Suprapubic skin (tissue), 4 donors: ENCODE measurements at regions not wholly inside any gene's neighbourhood (a gene's known extent, or its start where the extent isn't known, plus 50 kb on each side); places are given as distances from the start of the nearest gene placed in this dataset.

Experiments used
- POLR2A ChIP-seq, 2 donors: fragments of 450-650 bp; IDR thresholded peaks; one replicate each; pipeline ENCODE4 v1.6.1; 2017; ENCODE audit warnings: antibody characterized with exemption in 2 of 2, mild to moderate bottlenecking in 2 of 2, moderate library complexity in 2 of 2
- POLR2AphosphoS5 ChIP-seq, 3 donors: sonication (generic); formaldehyde crosslinking; IDR thresholded peaks; one replicate each; pipeline ENCODE4 v1.6.1; 2017; ENCODE audit warnings: antibody characterized with exemption in 3 of 3
- TF ChIP-seq, protein P1 (sequence below), 2 donors: fragments of 200-600 bp in 1 of 2; fragments of 450-650 bp in 1 of 2; sonication (generic) in 1 of 2; IDR thresholded peaks; one replicate each; pipeline ENCODE4 v1.5.1; 2016 to 2019; ENCODE audit warnings: antibody characterized with exemption in 2 of 2, mild to moderate bottlenecking in 1 of 2, moderate library complexity in 1 of 2

DNA sequence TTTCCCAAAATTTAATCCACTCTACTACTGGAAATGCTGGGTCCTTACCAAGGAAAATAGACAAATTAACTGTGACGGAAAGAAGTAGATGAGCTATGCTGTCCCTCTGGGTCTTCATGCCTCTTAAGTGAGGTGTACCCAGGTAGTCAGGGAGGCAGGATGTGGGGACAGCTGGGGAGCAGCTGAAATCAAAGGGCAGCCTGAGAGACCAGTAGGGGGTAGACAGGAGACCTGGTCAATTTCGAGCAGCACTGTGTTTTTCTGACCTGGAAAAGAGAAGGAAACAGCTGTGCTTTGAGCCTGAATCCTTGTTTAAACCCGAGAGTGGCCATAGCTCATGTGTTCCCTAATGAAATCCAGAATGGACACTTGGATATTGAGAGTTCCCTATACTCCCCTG, 587.3 kb downstream of the EFNB2 start:
- TF ChIP-seq POLR2AphosphoS5 (IDR thresholded peaks at IDR 0.05) (no peak), POLR2A (IDR thresholded peaks at IDR 0.05) (no peak)
- TF ChIP-seq, protein P1, sequence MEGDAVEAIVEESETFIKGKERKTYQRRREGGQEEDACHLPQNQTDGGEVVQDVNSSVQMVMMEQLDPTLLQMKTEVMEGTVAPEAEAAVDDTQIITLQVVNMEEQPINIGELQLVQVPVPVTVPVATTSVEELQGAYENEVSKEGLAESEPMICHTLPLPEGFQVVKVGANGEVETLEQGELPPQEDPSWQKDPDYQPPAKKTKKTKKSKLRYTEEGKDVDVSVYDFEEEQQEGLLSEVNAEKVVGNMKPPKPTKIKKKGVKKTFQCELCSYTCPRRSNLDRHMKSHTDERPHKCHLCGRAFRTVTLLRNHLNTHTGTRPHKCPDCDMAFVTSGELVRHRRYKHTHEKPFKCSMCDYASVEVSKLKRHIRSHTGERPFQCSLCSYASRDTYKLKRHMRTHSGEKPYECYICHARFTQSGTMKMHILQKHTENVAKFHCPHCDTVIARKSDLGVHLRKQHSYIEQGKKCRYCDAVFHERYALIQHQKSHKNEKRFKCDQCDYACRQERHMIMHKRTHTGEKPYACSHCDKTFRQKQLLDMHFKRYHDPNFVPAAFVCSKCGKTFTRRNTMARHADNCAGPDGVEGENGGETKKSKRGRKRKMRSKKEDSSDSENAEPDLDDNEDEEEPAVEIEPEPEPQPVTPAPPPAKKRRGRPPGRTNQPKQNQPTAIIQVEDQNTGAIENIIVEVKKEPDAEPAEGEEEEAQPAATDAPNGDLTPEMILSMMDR (IDR thresholded peaks at IDR 0.05): no peak
